NCI-H1436 (cell line): ENCODE measurements at regions not wholly inside any gene's neighbourhood (a gene's known extent, or its start where the extent isn't known, plus 50 kb on each side); places are given as distances from the start of the nearest gene placed in this dataset.
"Not testable (repeated sequence)": the region's sequence is repeated elsewhere in the genome, so short reads cannot be mapped to it uniquely, and the experiment has no call there.

Experiments used
- DNase-seq: peaks from one replicate; lab custom pipeline; 2025; lab: John Stamatoyannopoulos, UW

GRCh38 chr15:66964111-66964738 lies 101.2 kb upstream of the SMAD3 start:
- no peak for DNase-seq

DNA sequence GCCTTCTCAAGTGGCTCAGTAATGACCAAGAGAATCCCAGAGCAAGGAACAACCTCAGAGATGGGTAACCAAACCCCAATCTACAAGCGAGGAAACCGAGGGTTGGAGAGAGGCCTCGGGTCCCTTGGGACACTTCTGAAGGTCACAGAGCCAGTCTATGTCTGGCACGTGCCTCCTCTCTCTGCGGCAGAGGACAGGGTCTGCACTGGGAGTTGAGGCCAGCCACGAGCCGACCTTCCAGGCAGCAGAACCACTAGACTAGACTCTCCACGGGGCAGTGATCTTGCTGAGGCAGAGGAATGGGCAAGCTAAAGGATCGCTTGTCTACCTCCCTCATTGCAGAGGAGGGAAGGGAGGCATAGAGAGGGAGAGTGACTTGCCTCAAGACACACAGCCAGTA lies 100.6 kb upstream of the SMAD3 start:
- no peak for DNase-seq

DNA sequence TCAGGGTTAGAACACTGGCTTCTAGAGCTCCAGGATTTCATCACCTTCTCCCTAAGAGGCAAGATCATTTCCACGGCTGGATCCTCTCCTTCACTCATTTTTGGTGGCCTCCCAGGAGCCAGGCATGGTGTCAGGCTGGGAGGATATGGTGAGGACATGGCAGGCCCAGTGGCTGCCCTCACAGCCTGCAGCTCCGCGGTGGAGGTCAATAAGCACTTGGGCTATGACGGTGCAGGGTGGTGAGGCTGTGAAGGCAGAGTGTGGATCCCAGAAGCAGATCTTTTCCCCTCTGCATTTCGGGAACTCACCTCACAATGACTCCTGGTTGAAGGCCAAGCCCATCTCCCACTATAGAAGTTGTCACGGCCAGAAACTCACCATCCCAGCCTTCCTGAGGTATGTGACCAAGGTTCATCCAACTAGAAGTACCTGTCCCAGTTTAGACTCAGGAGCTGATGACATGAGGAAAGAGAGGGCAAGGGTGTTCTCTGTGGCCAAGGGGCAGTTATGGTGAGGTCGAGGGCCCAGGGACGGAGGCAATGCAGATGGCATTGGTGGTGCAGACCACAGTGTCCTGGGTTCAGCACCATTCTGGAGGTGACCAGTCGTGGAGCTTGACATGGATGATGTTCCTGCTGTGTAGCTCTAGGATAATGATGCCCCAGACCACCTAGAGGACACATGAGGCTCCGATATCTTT lies 100.1 kb upstream of the SMAD3 start:
- no peak for DNase-seq

- no peak for DNase-seq
Observed at GRCh38 chr15:66966256-66966655, 99.1 kb upstream of the SMAD3 start.

- no peak for DNase-seq
Observed at GRCh38 chr15:66968806-66969596, 96.4 kb upstream of the SMAD3 start.

DNA sequence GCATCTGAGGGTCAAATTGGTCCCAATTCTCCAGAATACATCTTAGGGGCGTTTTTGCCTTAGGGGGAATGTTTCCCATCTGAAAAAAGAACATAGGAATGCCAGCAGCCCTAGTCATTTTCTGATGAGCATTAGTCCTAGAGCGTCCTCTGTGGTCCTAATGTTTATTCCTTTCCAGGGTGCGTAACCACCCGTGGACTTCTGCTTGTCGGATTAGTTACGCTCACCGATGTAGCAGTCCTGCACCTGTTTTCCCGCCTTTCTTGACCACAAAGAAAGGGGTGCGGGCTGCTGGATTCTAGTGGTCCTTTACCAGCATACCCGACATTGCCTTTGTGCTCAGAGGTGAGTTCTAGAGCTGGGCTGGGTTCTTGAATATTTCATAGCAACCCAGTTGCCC lies 91.3 kb upstream of the SMAD3 start:
- DNase-seq = not testable (repeated sequence)

GRCh38 chr15:66976106-66976640 lies 89.2 kb upstream of the SMAD3 start:
- DNase-seq = not testable (repeated sequence)

DNA sequence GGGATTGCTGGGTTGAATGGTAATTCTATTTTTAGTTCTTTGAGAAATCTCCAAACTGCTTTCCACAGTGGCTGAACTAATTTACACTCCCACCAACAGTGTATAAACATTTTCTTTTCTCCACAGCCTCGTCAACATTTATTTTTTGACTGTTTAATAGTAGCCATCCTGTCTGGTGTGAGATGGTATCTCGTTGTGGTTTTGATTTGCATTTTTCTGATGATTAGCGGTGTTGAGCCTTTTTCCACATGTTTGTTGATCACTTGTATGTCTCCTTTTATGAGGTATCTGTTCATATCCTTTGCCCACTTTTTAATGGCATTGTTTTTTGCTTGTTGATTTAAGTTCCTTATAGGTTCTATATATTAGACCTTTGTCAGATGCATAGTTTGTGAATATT lies 85.1 kb upstream of the SMAD3 start:
- DNase-seq = not testable (repeated sequence)

- DNase-seq = no peak
Observed at GRCh38 chr15:66981771-66982170, 83.6 kb upstream of the SMAD3 start.

DNA sequence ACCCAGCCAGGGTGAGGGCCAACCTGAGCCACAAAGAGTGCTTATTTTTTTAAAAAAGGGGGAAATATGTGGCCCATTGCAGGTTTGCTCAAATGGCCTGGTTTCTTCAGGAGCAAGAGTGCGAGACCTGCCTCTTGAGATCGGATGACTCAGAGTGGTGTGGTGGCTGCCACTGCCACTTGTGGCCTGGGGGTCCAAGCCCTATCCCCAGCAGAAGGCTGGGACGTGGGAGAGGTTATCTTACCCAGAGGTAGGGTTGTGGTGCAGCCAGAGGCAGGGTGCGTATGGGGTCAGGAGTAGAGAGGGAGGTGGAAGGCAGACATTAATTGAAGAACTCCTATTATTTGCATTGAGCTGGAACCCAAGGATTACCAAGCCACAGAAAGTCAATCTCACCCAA lies 83.2 kb upstream of the SMAD3 start:
- DNase-seq = no peak

DNA sequence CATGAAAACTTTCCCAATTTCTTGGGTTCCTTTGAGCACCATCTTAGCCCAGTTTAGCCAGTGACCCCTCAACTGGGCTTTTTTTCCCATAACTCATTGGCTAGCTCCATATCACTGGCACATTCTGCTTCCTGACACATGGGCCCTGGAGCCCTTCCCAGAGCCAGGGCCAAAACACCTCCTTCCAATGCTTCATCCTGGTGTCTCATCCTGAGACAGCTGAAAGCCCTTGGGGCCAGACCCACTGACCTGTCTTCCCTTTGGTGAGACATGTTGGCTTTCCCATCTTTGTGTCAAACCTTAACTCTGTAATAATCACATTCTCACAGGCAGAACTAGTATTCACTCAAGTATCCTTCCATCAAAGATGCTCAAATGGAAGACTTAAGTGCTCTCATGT lies 82.6 kb upstream of the SMAD3 start:
- DNase-seq = no peak

GRCh38 chr15:66985653-66986052 lies 79.7 kb upstream of the SMAD3 start:
- DNase-seq = no peak

DNA sequence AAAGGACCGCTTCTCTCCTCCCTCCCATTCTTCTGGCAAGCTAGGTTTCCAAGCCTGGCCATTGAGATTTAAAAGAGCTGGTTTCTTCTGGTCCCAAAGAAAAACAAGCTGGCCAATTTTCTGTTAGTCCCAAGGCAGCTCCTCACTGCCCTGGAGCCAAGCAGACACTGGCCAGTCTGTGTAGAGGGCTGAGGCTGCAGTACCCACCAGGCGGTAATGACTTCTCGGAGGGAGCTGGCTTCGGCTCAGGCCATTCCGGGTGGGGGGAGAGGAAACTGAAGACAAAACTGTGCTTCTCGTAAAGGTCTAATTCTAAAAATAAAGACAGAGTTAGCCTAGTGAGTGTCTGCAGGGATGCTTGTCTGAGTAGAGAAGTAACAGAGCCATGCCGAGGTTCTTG lies 78.5 kb upstream of the SMAD3 start:
- DNase-seq = no peak

- no peak for DNase-seq
Observed at GRCh38 chr15:66993090-66993489, 72.3 kb upstream of the SMAD3 start.

GRCh38 chr15:66993874-66994696 lies 71.3 kb upstream of the SMAD3 start:
- DNase-seq = no peak

DNA sequence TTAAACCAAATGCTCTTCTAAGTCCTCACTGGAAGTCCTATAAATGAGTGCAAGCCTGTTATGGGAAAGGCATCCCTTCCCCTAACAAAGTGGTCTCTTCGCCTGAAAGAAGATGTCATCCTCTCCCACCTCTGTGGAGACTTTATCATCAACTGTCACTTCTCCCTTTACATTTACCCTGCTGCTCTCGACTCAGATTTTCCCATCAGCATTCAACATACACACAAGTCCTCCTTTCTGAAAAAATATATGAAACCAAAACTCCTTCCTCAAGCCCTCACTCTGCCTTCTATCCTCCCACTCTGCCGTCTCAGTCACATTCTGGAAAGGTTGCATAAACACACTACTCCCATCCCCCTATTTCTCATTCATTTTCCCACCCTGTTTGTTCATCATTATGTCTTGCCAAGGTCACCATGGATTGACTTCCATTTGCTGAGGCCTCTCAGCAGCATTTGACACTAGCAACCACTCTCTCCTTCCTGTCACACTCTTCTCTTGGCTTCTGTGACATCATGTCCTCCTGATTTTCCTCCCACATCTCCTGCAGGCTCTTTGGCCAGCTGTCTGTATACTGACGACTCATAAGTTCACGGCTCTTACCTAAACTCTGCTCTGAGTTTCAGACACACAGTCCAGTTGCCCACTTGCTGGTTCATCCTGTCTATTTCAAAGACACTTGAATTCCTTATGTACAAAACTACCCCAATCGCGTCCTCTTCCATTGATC lies 70.3 kb upstream of the SMAD3 start:
- no peak for DNase-seq

GRCh38 chr15:66996094-66996493 lies 69.3 kb upstream of the SMAD3 start:
- DNase-seq = no peak

DNA sequence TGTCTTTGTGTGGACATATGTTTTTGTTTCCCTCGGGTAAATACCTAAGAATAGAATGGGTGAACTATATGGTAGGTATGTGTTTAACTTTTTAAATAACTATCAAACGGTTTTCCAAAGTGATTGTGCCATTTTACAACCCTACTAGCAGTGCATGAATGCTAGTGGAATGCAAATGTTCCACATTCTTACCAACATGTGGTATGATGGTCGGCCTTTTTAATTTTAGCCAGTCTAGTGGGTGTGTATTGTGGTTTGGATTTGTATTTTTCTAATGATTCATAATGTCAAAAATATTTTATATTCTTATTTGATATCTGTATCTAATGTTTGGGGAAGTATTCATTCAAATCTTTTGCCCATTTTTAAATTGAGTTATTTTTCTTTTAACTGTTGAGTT lies 68.2 kb upstream of the SMAD3 start:
- DNase-seq = no peak

DNA sequence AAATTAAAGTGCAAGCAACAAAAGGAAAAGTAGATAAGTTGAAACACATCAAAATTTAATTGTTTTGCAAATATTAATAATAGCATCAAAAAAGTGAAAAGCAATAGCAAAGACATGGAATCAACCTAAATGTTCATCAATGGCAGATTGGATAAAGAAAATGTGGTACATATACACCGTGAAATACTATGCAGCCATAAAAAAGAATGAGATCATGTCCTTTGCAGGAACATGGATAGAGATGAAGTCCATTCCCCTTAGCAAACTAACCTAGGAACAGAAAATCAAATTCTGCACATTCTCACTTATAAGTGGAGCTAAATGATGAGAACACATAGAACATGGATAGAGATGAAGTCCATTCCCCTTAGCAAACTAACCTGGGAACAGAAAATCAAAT lies 67.2 kb upstream of the SMAD3 start:
- not testable (repeated sequence) for DNase-seq

DNA sequence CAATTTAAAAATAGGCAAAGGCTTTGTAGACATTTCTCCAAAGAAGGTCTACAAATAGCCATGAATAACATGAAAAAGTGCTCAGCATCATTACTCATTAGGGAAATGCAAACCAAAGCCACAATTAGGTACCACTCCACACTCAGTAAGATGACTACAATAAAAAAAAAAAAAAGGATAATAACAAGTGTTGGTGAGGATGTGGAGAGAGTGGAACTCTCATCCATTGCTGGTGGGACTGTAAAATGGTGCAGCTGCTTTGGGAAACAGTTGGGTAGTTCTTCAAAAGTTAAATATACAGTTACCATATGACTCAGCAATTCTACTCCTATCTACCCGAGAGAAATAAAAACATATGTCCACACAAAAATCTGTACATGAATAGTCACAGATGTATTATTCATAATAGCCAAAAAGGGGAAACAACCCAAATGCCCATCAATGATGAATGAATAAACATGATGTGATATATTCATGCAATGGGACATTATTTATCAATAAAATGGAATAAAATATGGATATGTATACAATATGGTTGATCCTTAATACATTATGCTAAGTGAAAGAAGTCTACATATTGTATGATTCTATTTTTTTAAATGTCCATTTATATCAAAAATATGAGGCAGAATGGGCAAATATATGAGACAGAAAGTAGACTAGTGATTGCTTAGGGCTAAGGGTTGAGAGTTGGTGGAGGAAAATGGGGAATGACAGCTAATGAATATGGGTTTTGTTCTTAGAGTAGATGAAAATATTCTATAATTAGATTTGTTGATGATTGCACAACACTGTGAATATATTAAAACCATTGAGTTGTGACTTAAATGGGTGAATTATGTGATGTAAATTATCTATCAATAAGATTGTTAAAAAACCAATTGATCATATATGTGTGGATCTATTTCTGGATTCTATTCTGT lies 66.1 kb upstream of the SMAD3 start:
- DNase-seq = no peak
